GM18520 (cell line): ENCODE measurements at regions not wholly inside any gene's neighbourhood (a gene's known extent, or its start where the extent isn't known, plus 50 kb on each side); places are given as distances from the start of the nearest gene placed in this dataset.

Experiments
- ATAC-seq: cut with Tn5 transposase; IDR thresholded peaks from one replicate; pipeline ENCODE4 v1.9.1; 2021; ENCODE audit not compliant: unreplicated experiment

DNA sequence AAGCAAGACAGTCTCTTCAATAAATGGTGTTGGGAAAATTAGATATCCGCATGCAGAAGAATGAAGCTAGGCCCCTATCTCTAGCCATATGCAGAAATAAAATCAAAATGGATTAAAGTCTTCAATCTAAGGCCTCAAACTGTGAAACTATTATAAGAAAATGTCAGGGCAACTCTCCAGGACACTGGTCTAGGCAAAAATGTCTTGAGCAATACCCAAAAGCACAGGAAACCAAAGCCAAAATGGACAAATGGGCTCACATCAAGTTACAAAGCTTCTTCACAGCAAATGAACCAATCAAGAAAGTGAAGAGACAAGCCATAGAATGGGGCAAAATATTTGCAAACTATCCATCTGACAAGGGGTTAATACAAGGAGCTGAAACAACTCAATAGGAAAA is 338.8 kb downstream of the NNT start:
- ATAC-seq, result no peak

DNA sequence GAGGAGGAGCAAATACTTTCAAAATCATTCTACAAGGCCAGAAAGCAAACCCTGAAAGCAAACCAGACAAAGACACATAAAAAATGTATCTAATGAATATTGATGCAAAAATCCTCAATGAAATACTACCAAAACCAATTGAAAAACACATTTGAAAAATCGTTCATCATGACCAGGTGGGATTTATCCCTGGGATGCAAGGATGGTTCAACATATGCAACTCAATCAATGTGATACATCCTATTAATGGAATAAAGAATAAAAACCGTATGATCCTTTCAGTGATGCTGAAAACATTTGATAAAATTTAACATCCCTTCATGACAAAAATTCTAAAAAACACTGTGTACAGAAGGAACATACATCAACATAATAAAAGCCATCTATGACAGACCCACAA is 337.6 kb downstream of the NNT start:
- no peak for ATAC-seq

DNA sequence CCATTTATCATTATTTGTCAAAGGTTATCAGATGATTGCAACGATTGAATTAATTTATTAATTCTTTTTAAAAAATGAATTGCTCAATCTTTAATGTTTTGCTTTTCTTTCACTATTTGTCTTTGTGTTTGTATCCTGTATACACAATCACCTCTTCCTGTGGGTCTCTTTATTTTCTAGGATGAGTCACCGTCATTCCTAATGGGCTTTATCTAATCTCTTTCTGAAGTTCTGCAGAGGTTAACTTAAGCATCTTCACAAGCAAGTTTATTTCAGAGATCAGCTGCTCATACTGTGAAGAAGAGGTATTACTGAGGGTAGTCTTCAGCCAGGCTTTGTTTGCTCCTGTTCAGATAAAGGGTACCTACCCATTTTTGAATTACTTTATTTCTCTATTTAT is 323.9 kb downstream of the NNT start:
- no peak for ATAC-seq

- ATAC-seq, result no peak
Observed at GRCh38 chr5:43920422-43920821, 317.4 kb downstream of the NNT start.

DNA sequence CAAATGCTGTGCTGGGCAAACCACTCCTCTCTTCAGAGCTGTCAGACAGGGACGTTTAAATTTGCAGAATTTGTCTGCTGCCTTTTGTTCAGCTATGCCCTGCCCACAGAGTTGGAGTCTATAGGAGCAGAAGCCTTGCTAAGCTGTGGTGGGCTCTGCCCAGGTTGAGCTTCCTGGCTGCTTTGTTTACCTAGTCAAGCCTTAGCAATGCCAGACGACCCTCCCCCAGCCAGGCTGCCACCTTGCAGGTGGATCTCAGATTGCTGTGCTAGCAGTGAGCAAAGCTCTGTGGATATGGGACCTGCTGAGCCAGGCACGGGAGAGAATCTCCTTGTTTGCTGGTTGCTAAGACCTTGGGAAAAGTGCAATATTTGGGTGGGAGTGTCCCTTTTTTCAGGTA is 314.9 kb downstream of the NNT start:
- no peak for ATAC-seq

DNA sequence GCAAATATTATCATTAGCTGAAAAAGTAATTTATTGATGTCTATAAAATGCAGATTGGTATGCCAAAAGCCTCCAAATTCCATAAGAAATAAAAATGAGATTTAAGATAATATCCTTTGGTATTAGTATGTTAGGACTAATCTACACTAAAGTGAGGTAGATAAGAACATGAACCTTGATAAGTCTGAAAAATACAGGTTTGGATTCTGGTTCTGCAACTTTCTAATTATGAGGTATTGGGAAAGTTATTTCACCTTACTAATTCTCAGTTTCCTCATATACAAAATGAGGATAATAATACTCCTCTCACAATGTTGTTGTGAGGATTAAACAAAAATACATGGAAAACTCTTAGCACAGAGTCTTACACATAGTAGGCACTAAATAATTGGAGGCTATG is 300.1 kb downstream of the NNT start:
- ATAC-seq, result no peak

- no peak for ATAC-seq
Observed at GRCh38 chr5:43900974-43901373, 298.0 kb downstream of the NNT start.

GRCh38 chr5:43895876-43896275 is 292.9 kb downstream of the NNT start:
- no peak for ATAC-seq

- no peak for ATAC-seq
Observed at GRCh38 chr5:43893951-43894684, 291.1 kb downstream of the NNT start.

- ATAC-seq, result no peak
Observed at GRCh38 chr5:43891112-43891511, 288.1 kb downstream of the NNT start.

DNA sequence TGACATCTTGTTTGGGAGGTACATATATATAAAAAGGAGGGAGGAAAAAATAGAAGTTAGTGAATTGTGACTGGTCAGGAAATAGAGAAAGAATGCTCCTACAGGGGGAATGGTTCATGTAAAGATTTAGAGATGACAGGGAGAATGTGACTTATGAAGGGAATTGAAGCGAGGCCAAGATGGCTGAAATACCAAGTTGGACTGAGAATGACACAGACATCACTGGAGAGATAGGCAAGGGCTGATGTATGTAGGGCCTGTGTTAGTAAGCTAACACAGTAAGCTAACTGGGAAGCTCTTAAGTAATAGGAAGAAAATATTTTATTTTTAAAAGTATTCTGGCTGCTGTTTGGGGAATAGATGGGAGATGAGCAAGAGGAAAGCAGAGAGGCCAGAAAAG is 286.3 kb downstream of the NNT start:
- ATAC-seq, result no peak

GRCh38 chr5:43875741-43876140 is 272.8 kb downstream of the NNT start:
- ATAC-seq, result no peak

DNA sequence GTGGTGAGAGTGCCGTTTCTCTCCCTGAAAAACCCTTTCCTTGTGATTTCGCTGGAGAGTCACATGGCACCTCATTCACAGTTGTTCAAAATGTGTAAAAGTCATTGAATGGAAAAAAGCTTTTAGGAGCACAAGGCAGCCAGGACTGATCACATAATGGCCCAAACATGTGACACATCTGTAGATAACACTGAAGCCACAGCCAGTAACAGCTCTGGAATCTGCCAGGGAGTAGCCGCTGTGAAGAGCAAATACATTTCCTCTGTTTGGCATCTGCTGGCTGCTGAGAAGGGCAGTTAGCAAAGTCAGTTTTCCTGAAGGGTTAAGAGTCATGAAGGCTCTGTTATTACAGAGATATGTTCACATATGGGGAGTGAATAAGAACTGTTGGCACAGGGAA is 271.8 kb downstream of the NNT start:
- ATAC-seq, result no peak

GRCh38 chr5:43873791-43874190 is 270.8 kb downstream of the NNT start:
- no peak for ATAC-seq

DNA sequence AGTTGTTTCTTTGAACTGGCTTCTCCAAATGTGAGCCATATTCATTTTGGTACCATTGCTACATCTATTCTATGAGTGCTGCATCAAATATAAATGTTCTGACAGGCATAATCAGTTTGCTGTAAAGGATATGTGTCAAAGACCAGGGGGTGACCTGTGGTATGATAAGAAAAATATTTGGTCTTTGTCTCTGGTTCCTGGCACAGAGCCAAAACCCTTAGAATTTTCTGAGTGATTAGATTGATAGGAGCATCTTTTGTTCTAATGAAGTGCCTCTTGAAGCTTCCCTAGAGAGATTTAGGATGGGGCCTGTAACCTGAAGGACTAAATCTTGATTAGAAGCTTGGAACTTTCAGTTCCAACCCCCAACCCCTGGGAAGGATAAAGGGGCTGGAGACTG is 256.3 kb downstream of the NNT start:
- no peak for ATAC-seq

GRCh38 chr5:43855452-43855851 is 252.5 kb downstream of the NNT start:
- ATAC-seq, result no peak

DNA sequence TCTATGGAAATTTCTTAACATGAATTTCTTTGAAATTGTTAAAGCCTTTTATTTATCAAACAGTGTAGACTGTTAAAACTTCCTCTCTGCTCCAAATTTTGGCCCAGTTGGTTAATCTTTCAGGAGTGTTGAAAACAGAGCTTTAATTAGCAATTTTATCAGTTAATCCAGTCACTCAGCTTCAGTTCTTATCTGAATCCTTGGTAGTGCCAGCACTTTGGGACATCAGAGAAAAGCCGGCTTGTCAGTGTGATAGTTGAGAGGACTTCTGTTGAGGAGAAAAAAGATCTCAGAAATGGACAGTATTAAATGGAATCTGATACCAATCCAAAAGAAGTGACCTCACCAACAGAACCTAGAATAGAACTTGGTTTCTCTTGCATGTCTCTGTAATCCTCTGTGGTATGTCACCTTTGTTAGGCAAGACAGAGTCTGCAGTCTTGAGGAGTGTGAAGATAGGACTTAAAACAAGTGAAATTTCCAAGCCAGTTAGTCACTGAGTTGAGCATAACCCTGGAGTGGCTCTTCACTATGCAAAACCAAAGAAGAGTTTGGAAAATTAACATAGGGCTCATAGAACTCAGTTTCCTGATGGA is 251.8 kb downstream of the NNT start:
- no peak for ATAC-seq

DNA sequence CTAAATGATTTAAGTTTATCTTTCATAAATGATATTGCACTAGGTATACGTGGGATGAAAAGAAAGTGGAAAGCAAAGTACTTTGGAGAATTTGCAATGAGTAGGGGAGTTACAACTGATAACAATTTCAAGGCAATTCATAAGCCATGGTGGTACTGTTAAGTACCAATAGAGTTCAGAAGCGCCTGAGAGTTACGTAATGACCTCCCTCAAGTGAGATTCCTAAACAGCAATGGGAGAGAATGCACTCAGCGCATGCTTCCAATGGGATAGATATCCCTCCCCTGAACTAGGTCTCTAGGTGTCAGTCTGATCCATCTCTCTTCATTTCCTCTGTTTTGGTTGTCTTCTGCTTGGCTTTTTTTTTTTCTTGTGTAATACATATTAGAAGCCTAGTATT is 249.3 kb downstream of the NNT start:
- no peak for ATAC-seq

- ATAC-seq, result no peak
Observed at GRCh38 chr5:43851741-43852140, 248.8 kb downstream of the NNT start.

- ATAC-seq, result no peak
Observed at GRCh38 chr5:43840424-43841125, 237.6 kb downstream of the NNT start.

GRCh38 chr5:43839218-43839617 is 236.2 kb downstream of the NNT start:
- ATAC-seq, result no peak

GRCh38 chr5:43837996-43838395 is 235.0 kb downstream of the NNT start:
- ATAC-seq, result no peak
